ENCODE measurements at regions not wholly inside any gene's neighbourhood (a gene's known extent, or its start where the extent isn't known, plus 50 kb on each side); places are given as distances from the start of the nearest gene placed in this dataset.

GRCh38 chr5:179478624-179479023, 71.7 kb upstream of the RUFY1 start:
- DNase-seq (ENCODE audit: extremely low read depth in 1 of 4, low spot score in 3 of 4) = no peak
- H3K4me3 ChIP-seq = no peak overlapping the region
- no peak overlapping the region for H3K4me2 ChIP-seq (ENCODE audit: insufficient read depth, low read length)
- 0% methylated on average over 5 of the region's 5 CpGs for WGBS (ENCODE audit: insufficient coverage, low coverage, missing lambda C conversion rate)
- H3K27ac ChIP-seq (ENCODE audit: extremely low read depth, low read depth, low read length) = no peak overlapping the region
- ChIA-PET POLR2A (interaction anchor here (0.6 to 0.7 kb wide), 2 partner anchors 8 to 137 kb away, joined by 3 read pairs; no protein-coding TSS in a partner anchor), CTCF (ENCODE audit: low intra/inter-chr PET ratio) (no interaction called here)
- H3K9ac ChIP-seq (ENCODE audit: insufficient read depth in 1 of 2, low read depth in 2 of 2, low read length in 2 of 2) = no peak overlapping the region
- H3K9me3 ChIP-seq (replicated peaks; ENCODE audit: control insufficient read depth, insufficient read depth, low read depth, low read length) = no peaks in the 10 kb centered on the region
- H3K79me2 ChIP-seq (ENCODE audit: control insufficient read depth, insufficient read depth, low read length) = no peaks in the 10 kb centered on the region
- BruUV-seq (replicated peaks) = no TSS peak
- peaks cover 26 to 51% of the 10 kb centered on the region in 2 experiments for H3K27me3 ChIP-seq (ENCODE audit: control insufficient read depth in 2 of 2, insufficient read depth in 2 of 2, low read length in 2 of 2)
- in situ Hi-C loops (cut with MboI) = no loop called here
- no peak for ATAC-seq
- FAIRE-seq = no peak
- no peaks in the 10 kb centered on the region for H3K36me3 ChIP-seq (ENCODE audit: control insufficient read depth, insufficient read depth, low read length)
- intact Hi-C loops (cut with micrococcal nuclease) = no loop called here
- H3K9me1 ChIP-seq (ENCODE audit: control insufficient read depth, insufficient read depth, low read length) = no peaks in the 10 kb centered on the region
- no peaks in the 10 kb centered on the region for H4K20me1 ChIP-seq (replicated peaks; ENCODE audit: control insufficient read depth, insufficient read depth, low read length)
- H2AFZ ChIP-seq (ENCODE audit: low read depth, low read length) = no peak overlapping the region
- no peaks in the 10 kb centered on the region for H3K4me1 ChIP-seq (replicated peaks in 1 of 2; ENCODE audit: control insufficient read depth in 2 of 2, insufficient read depth in 2 of 2, low read length in 2 of 2)
- TF ChIP-seq ZNF518B (CRISPR knock-in tag; IDR thresholded peaks at IDR 0.05) (no peak), KDM5B (IDR thresholded peaks at IDR 0.05; ENCODE audit: insufficient replicate concordance, low read depth, low read length) (no peak), CTCF (IDR thresholded peaks at IDR 0.05 in 2 of 3, conservative IDR thresholded peaks at IDR 0.05 in 1 of 3; ENCODE audit: insufficient read depth in 2 of 3, low read depth in 1 of 3, low read length in 3 of 3) (no peak), GABPB2 (CRISPR knock-in tag; conservative IDR thresholded peaks at IDR 0.05) (no peak), TCF7L2 (IDR thresholded peaks at IDR 0.05; ENCODE audit: low read depth, low read length) (no peak), SRSF9 (IDR thresholded peaks at IDR 0.05; ENCODE audit: borderline replicate concordance, low read depth, low read length) (no peak), ARID3B (CRISPR knock-in tag; IDR thresholded peaks at IDR 0.05; ENCODE audit: borderline replicate concordance) (no peak), DIDO1 (tag; IDR thresholded peaks at IDR 0.05; ENCODE audit: low read depth) (no peak), THAP7 (CRISPR knock-in tag; IDR thresholded peaks at IDR 0.05) (no peak), HIVEP1 (CRISPR knock-in tag; IDR thresholded peaks at IDR 0.05) (no peak), PHTF2 (CRISPR knock-in tag; IDR thresholded peaks at IDR 0.05) (no peak), SMARCC2 (IDR thresholded peaks at IDR 0.05; ENCODE audit: low read depth) (no peak), GATAD2B (IDR thresholded peaks at IDR 0.05; ENCODE audit: borderline replicate concordance) (no peak)

Measured in K562 (cell line).